IMR-90 (cell line): ENCODE measurements at regions not wholly inside any gene's neighbourhood (a gene's known extent, or its start where the extent isn't known, plus 50 kb on each side); places are given as distances from the start of the nearest gene placed in this dataset.

Source experiments
- BHLHE40 ChIP-seq: fragments of 150-350 bp; IDR thresholded peaks from 2 replicates; pipeline ENCODE4 v1.6.1; 2016; ENCODE audit warnings: mild to moderate bottlenecking, low read depth, low read length
- CEBPB ChIP-seq: IDR thresholded peaks from 2 replicates; pipeline ENCODE4 v1.6.1; 2012; ENCODE audit warnings: low read depth, low read length, improper control_type of control experiment
- CHD1 ChIP-seq: IDR thresholded peaks from 2 replicates; pipeline ENCODE4 v1.6.1; 2012; ENCODE audit warnings: low read depth, low read length, improper control_type of control experiment
- CTCF ChIP-seq: conservative IDR thresholded peaks from 2 replicates; pipeline ENCODE4 v1.5.1; 2012; ENCODE audit warnings: mild to moderate bottlenecking, low read depth, low read length, improper control_type of control experiment
- ELK1 ChIP-seq: fragments of 150-350 bp; IDR thresholded peaks from 2 replicates; pipeline ENCODE4 v1.6.1; 2016; ENCODE audit warnings: low read depth, mild to moderate bottlenecking, low read length, moderate library complexity, borderline replicate concordance
- MAFK ChIP-seq: IDR thresholded peaks from 2 replicates; pipeline ENCODE4 v1.6.1; 2012; ENCODE audit warnings: low read depth, low read length, improper control_type of control experiment
- MAZ ChIP-seq: IDR thresholded peaks from 2 replicates; pipeline ENCODE4 v1.6.1; 2012; ENCODE audit warnings: low read depth, mild to moderate bottlenecking, low read length, improper control_type of control experiment, moderate library complexity, borderline replicate concordance
- MXI1 ChIP-seq: IDR thresholded peaks from 2 replicates; pipeline ENCODE4 v1.6.1; 2012; ENCODE audit warnings: low read depth, mild to moderate bottlenecking, low read length, moderate library complexity, borderline replicate concordance
- NFE2L2 ChIP-seq: fragments of 150-350 bp; IDR thresholded peaks from 2 replicates; pipeline ENCODE4 v1.6.1; 2016; ENCODE audit warnings: low read depth, mild to moderate bottlenecking, low read length
- POLR2A ChIP-seq: IDR thresholded peaks from 2 replicates; pipeline ENCODE4 v1.6.1; 2012; ENCODE audit warnings: mild to moderate bottlenecking, low read depth, low read length
- RCOR1 ChIP-seq: IDR thresholded peaks from 2 replicates; pipeline ENCODE4 v1.6.1; 2012; ENCODE audit warnings: mild to moderate bottlenecking, low read length, improper control_type of control experiment; ENCODE audit not compliant: insufficient replicate concordance
- RFX5 ChIP-seq: IDR thresholded peaks from 2 replicates; pipeline ENCODE4 v1.8.0; 2012; ENCODE audit warnings: low read depth, mild to moderate bottlenecking, low read length, moderate library complexity
- SMC3 ChIP-seq: fragments of 150-350 bp; IDR thresholded peaks from 2 replicates; pipeline ENCODE4 v1.6.1; 2016; ENCODE audit warnings: low read depth, mild to moderate bottlenecking, antibody characterized with exemption, low read length, moderate library complexity
- USF2 ChIP-seq: fragments of 150-350 bp; IDR thresholded peaks from 2 replicates; pipeline ENCODE4 v1.6.1; 2017; ENCODE audit warnings: mild to moderate bottlenecking, antibody characterized with exemption, low read length, low read depth

GRCh38 chr2:217216316-217216715, 356.5 kb upstream of the TNP1 start:
- TF ChIP-seq USF2 (no peak), POLR2A (no peak), CTCF (no peak), NFE2L2 (no peak), ELK1 (no peak), BHLHE40 (no peak), CEBPB (no peak), RFX5 (no peak), RCOR1 (no peak), MAZ (no peak), SMC3 (no peak), MXI1 (no peak), CHD1 (no peak), MAFK (no peak)
